ENCODE measurements at regions not wholly inside any gene's neighbourhood (a gene's known extent, or its start where the extent isn't known, plus 50 kb on each side); places are given as distances from the start of the nearest gene placed in this dataset.

- no peak for TF ChIP-seq ZNF274 (IDR thresholded peaks at IDR 0.05; ENCODE audit: low read depth, low read length)
- TF ChIP-seq SUZ12 (IDR thresholded peaks at IDR 0.05; ENCODE audit: extremely low read depth, insufficient read depth, insufficient read length), result no peak
Observed at GRCh38 chr14:100386121-100386520, 63.0 kb downstream of the SLC25A47 start.

Data from NT2/D1 (cell line).